C4-2B (cell line): ENCODE measurements at regions not wholly inside any gene's neighbourhood (a gene's known extent, or its start where the extent isn't known, plus 50 kb on each side); places are given as distances from the start of the nearest gene placed in this dataset.

Experiments
- H3K27ac ChIP-seq: fragments of 450-650 bp; 2 replicates; pipeline ENCODE4 v1.5.1; 2017
- ZFX ChIP-seq: fragments of 450-650 bp; IDR thresholded peaks from 2 replicates; pipeline ENCODE4 v1.6.1; 2017
- TF ChIP-seq, protein P1 (sequence below): fragments of 450-650 bp; conservative IDR thresholded peaks from 2 replicates; pipeline ENCODE4 v1.5.1; 2017; ENCODE audit warnings: mild to moderate bottlenecking

DNA sequence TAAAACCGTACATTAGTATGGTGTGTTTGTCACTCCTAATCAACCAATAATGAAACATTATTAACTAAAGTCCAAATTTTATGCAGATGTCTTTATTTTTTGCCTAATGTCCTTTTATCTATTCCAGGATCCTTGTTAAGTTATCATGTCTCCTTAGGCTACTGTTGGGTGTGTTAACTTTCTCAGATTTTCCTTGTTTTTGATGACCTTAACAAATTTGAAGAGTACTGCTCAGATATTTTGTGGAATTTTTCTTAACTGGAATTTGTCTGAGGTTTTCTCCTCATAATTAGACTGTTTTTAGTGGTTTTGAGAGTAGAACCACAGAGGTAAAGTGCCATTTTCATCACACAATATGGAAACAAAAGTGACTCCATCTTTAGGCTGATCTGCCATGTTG is 406.3 kb downstream of the MEI4 start:
- no peak for TF ChIP-seq ZFX
- TF ChIP-seq, protein P1, sequence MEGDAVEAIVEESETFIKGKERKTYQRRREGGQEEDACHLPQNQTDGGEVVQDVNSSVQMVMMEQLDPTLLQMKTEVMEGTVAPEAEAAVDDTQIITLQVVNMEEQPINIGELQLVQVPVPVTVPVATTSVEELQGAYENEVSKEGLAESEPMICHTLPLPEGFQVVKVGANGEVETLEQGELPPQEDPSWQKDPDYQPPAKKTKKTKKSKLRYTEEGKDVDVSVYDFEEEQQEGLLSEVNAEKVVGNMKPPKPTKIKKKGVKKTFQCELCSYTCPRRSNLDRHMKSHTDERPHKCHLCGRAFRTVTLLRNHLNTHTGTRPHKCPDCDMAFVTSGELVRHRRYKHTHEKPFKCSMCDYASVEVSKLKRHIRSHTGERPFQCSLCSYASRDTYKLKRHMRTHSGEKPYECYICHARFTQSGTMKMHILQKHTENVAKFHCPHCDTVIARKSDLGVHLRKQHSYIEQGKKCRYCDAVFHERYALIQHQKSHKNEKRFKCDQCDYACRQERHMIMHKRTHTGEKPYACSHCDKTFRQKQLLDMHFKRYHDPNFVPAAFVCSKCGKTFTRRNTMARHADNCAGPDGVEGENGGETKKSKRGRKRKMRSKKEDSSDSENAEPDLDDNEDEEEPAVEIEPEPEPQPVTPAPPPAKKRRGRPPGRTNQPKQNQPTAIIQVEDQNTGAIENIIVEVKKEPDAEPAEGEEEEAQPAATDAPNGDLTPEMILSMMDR = no peak
- H3K27ac ChIP-seq = no peak overlapping the region

DNA sequence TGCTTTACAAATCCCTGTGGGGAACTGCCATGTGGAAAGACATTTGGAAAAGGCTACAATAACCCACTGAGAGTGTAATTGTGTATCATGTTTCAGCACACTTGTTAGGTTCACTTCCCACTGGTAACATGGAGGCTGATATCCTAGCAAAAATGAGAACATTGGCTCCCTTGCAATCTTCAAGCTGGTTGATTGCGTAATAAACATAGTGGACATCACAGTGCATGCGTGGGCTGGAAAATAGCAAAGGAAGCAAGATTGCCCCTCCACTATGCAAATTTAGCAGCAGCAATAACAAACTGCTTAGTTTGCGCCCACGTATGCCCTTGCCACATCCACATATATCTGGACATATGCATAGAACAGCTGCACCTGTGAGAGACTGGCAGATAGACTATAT is 410.2 kb downstream of the MEI4 start:
- TF ChIP-seq ZFX = no peak
- TF ChIP-seq, protein P1 = no peak
- H3K27ac ChIP-seq = no peak overlapping the region

DNA sequence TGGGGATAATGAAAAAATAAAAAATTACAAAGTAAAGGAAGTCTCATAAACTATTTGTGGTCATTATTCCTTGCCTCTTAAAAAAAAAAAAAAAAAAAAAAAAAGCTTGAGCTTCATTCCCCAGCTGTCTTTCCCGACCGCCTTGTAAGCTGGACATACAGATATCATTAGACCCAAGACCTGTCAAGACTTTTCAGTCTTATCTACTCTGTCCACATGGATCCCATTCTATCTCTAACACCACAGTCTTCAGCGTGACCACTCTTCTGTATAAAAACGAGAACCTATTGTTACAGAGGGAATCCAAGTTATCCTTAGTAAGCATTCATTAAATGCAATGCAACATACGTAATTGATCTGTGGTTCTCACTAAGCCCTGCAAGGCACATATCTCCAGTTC is 423.5 kb downstream of the MEI4 start:
- H3K27ac ChIP-seq = no peak overlapping the region
- TF ChIP-seq ZFX = no peak
- TF ChIP-seq, protein P1 = no peak

DNA sequence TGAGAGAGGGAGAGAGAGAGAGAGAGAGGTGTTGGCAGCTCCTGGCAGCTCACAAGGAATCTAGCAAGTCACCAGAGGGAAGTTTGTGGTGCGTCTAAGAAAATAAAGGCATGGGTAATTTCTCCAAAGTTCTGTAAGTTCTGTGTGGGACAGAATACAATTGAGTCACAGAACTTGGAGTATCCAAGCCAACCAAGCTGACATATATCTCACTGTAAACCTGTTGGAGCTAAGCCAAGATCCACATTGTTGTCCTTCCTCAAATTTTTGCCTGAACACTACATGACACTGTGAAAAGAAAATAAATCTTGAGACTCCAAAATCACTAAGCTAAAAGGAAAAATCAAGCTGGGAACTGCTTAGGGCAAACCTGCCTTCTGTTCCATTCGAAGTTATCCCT is 436.7 kb downstream of the MEI4 start:
- TF ChIP-seq, protein P1 = no peak
- TF ChIP-seq ZFX = no peak
- H3K27ac ChIP-seq = no peak overlapping the region

DNA sequence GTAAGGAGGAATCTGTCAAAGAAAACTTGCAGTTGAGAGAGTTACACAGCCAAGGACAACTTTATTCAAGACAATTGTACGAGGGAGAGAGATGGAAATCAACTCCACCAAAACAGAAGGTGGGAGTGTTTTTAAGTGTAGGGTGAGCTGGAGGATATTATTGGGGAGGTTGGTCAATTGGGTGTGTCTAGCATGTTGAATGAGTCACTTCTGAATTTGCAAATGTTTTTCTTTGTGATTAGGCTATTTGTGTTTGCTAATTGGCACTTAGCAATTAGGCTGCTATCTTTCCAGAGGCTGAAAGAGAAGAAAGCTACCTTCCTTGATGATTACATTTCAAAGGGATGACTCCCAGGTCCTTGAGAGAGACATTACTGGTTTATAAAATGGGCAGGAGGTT is 441.1 kb downstream of the MEI4 start:
- TF ChIP-seq, protein P1 = no peak
- TF ChIP-seq ZFX = no peak
- no peak overlapping the region for H3K27ac ChIP-seq

DNA sequence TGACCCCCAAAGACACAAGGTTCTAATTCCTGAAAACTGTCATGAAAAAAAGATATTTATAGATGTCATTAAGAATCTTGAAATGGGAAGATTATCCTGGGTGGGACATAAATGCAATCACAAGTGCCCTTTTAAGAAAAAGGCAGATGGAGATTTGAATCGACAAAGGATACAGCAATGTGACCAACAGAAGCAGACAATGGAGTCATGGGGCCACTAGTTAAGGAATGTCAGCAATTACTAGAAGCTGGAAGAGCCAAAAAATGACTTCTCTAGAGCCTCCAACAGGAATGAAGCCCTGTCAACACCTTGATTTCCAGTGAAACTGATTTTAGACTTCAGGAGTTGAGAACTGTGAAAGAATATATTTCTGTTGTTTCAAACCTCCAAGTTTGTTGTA is 448.5 kb downstream of the MEI4 start:
- TF ChIP-seq, protein P1 = no peak
- no peak for TF ChIP-seq ZFX
- H3K27ac ChIP-seq = no peak overlapping the region

DNA sequence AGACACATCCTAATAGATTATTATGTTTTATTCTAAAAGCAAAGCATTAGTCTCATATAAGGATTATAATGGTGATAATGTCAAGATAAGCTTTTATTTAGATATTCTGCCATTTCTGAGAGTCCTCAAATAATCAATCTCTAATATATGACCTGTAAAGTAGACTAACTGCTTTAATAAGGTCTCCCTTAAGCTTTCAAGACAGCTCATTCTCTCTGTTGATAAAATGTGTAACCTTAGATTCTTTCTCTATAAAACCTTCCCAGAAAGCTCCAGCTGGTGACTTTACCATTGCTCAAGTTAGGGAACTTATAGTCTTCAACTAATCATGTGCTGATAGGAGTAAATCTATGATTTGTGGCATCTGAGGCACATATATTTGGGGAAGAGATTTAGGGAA is 457.8 kb downstream of the MEI4 start:
- TF ChIP-seq, protein P1 = no peak
- TF ChIP-seq ZFX = no peak
- H3K27ac ChIP-seq = no peak overlapping the region
